Mesenchymal stem cell (in vitro differentiated cells and primary cell): ENCODE measurements at regions not wholly inside any gene's neighbourhood (a gene's known extent, or its start where the extent isn't known, plus 50 kb on each side); places are given as distances from the start of the nearest gene placed in this dataset.

Experiments used
- DNase-seq: peaks from one replicate; pipeline ENCODE4 v3.0.0-alpha.2; 2013
- H2AFZ ChIP-seq: one replicate; pipeline ENCODE4 v1.6.1; 2013; ENCODE audit warnings: low read depth, mild to moderate bottlenecking, control low read depth, inconsistent platforms, low read length, moderate library complexity
- H2AK5ac ChIP-seq: 2 replicates; pipeline ENCODE4 v1.6.1; 2013; ENCODE audit warnings: low read length, moderate library complexity, mild to moderate bottlenecking, inconsistent platforms; ENCODE audit not compliant: severe bottlenecking
- H2BK120ac ChIP-seq: one replicate; pipeline ENCODE4 v1.6.1; 2013; ENCODE audit warnings: low read depth, mild to moderate bottlenecking, inconsistent platforms, low read length, moderate library complexity
- H2BK12ac ChIP-seq, 2 experiments: one replicate each; pipeline ENCODE4 v1.6.1; 2013; ENCODE audit warnings: inconsistent platforms in 2 of 2, low read length in 2 of 2, mild to moderate bottlenecking in 2 of 2, moderate library complexity in 2 of 2, control low read depth in 1 of 2
- H2BK15ac ChIP-seq: one replicate; pipeline ENCODE4 v1.6.1; 2013; ENCODE audit warnings: mild to moderate bottlenecking, low read depth, inconsistent platforms; ENCODE audit not compliant: poor library complexity, severe bottlenecking
- H2BK5ac ChIP-seq: 2 replicates; pipeline ENCODE4 v1.6.1; 2013; ENCODE audit warnings: low read depth, mild to moderate bottlenecking, low read length, control low read depth, inconsistent platforms; ENCODE audit not compliant: poor library complexity, severe bottlenecking
- H3K14ac ChIP-seq, 2 experiments: one replicate each; pipeline ENCODE4 v1.6.1; 2013; ENCODE audit warnings: inconsistent platforms in 2 of 2, low read length in 2 of 2, control low read depth in 1 of 2, mild to moderate bottlenecking in 1 of 2, moderate library complexity in 1 of 2
- H3K18ac ChIP-seq, 2 experiments: one replicate each; pipeline ENCODE4 v1.6.1; 2013; ENCODE audit warnings: inconsistent platforms in 2 of 2, low read length in 2 of 2, control low read depth in 1 of 2, low read depth in 1 of 2, mild to moderate bottlenecking in 1 of 2
- H3K23ac ChIP-seq, 2 experiments: one replicate each; pipeline ENCODE4 v1.6.1; 2013; ENCODE audit warnings: inconsistent platforms in 2 of 2, low read length in 2 of 2, mild to moderate bottlenecking in 2 of 2, moderate library complexity in 2 of 2, control low read depth in 1 of 2
- H3K27ac ChIP-seq: 2 replicates; pipeline ENCODE4 v1.5.1; 2013; ENCODE audit warnings: mild to moderate bottlenecking, moderate library complexity, low read length, control low read depth, inconsistent platforms; ENCODE audit not compliant: poor library complexity, severe bottlenecking
- H3K27me3 ChIP-seq, 2 experiments: 2 replicates each; pipeline versions ENCODE4 v1.6.1 to v1.7.0; 2013; ENCODE audit warnings: low read length in 2 of 2, mild to moderate bottlenecking in 2 of 2, moderate library complexity in 2 of 2, control low read depth in 1 of 2, inconsistent platforms in 1 of 2; ENCODE audit not compliant: control insufficient read depth in 1 of 2, insufficient read depth in 1 of 2
- H3K36me3 ChIP-seq, 2 experiments: 2 replicates each; pipeline versions ENCODE4 v1.6.1 to v1.7.0; 2013; ENCODE audit warnings: low read length in 2 of 2, control low read depth in 1 of 2, inconsistent platforms in 1 of 2, low read depth in 1 of 2, mild to moderate bottlenecking in 1 of 2; ENCODE audit not compliant: insufficient read depth in 2 of 2, control insufficient read depth in 1 of 2
- H3K4ac ChIP-seq, 2 experiments: one replicate each; pipeline ENCODE4 v1.6.1; 2013; ENCODE audit warnings: inconsistent platforms in 2 of 2, low read length in 2 of 2, mild to moderate bottlenecking in 2 of 2, moderate library complexity in 2 of 2, control low read depth in 1 of 2, low read depth in 1 of 2
- H3K4me1 ChIP-seq: 2 replicates; pipeline ENCODE4 v1.6.1; 2013; ENCODE audit warnings: low read depth, low read length, control low read depth; ENCODE audit not compliant: control insufficient read depth, insufficient read depth
- H3K4me2 ChIP-seq: 2 replicates; pipeline ENCODE4 v1.6.1; 2013; ENCODE audit warnings: low read length, mild to moderate bottlenecking, inconsistent platforms; ENCODE audit not compliant: poor library complexity, severe bottlenecking
- H3K4me3 ChIP-seq, 2 experiments: 2 replicates each; pipeline versions ENCODE4 v1.5.1 to v1.7.0; 2013; ENCODE audit warnings: low read length in 2 of 2, mild to moderate bottlenecking in 2 of 2, control low read depth in 1 of 2, low read depth in 1 of 2; ENCODE audit not compliant: insufficient read depth in 1 of 2
- H3K79me1 ChIP-seq: replicated peaks from 2 replicates; pipeline ENCODE4 v1.6.1; 2013; ENCODE audit warnings: mild to moderate bottlenecking, control low read depth, low read length, inconsistent platforms; ENCODE audit not compliant: poor library complexity, severe bottlenecking
- H3K9ac ChIP-seq: 2 replicates; pipeline ENCODE4 v1.7.0; 2013; ENCODE audit warnings: mild to moderate bottlenecking, low read length, moderate library complexity
- H3K9me3 ChIP-seq: 2 replicates; pipeline ENCODE4 v1.7.0; 2013; ENCODE audit warnings: mild to moderate bottlenecking, low read length; ENCODE audit not compliant: control insufficient read depth
- H4K8ac ChIP-seq: one replicate; pipeline ENCODE4 v1.6.1; 2013; ENCODE audit warnings: inconsistent platforms, mild to moderate bottlenecking, low read length, moderate library complexity
- H4K91ac ChIP-seq: one replicate; pipeline ENCODE4 v1.6.1; 2013; ENCODE audit warnings: mild to moderate bottlenecking, low read length, inconsistent platforms
- WGBS: methylation state at CpG from one replicate; pipeline ENCODE4 v1.1.7; 2013; ENCODE audit warnings: mixed read lengths; 5-methylcytosine and 5-hydroxymethylcytosine counted together

- H3K4me2 ChIP-seq = no peak overlapping the region
- H2BK15ac ChIP-seq = no peak overlapping the region
- no peak overlapping the region for H3K4ac ChIP-seq
- H3K27ac ChIP-seq = peak overlapping the region; percentile 68
- peak; percentile 53 for DNase-seq
- H3K27me3 ChIP-seq = no peaks in the 10 kb centered on the region
- H3K9me3 ChIP-seq = peaks cover 7% of the 10 kb centered on the region
- H3K9ac ChIP-seq = peak overlapping the region; percentile 91
- H2AFZ ChIP-seq = no peak overlapping the region
- H4K8ac ChIP-seq = no peak overlapping the region
- 83% methylated on average over 10 of the region's 10 CpGs for WGBS
- H2AK5ac ChIP-seq = no peak overlapping the region
- H3K36me3 ChIP-seq = no peaks in the 10 kb centered on the region
- no peak overlapping the region for H3K23ac ChIP-seq
- peaks cover 3% of the 10 kb centered on the region for H3K4me1 ChIP-seq
- no peaks in the 10 kb centered on the region for H3K79me1 ChIP-seq
- H4K91ac ChIP-seq = no peak overlapping the region
- H3K14ac ChIP-seq = no peak overlapping the region
- H3K18ac ChIP-seq = no peak overlapping the region
- no peak overlapping the region for H2BK120ac ChIP-seq
- H3K4me3 ChIP-seq = no peak overlapping the region
- no peak overlapping the region for H2BK12ac ChIP-seq
- no peak overlapping the region for H2BK5ac ChIP-seq
Measured at GRCh38 chr9:16964228-16964627, 93.8 kb upstream of the BNC2 start.

GRCh38 chr9:16960084-16960483 lies 89.6 kb upstream of the BNC2 start:
- 79% methylated on average over 1 of the region's 2 CpGs for WGBS
- Histone ChIP-seq H2AFZ (no peak overlapping the region), H3K9me3 (peaks cover 7% of the 10 kb centered on the region), H2BK12ac (no peak overlapping the region), H3K9ac (no peak overlapping the region), H2BK15ac (no peak overlapping the region), H2BK5ac (no peak overlapping the region), H4K8ac (no peak overlapping the region), H3K23ac (no peak overlapping the region), H3K18ac (no peak overlapping the region), H3K27me3 (no peaks in the 10 kb centered on the region), H3K4me3 (no peak overlapping the region), H2AK5ac (no peak overlapping the region), H3K14ac (no peak overlapping the region), H3K4me2 (no peak overlapping the region), H3K36me3 (no peaks in the 10 kb centered on the region), H4K91ac (no peak overlapping the region), H2BK120ac (no peak overlapping the region), H3K4ac (no peak overlapping the region), H3K27ac (no peak overlapping the region), H3K4me1 (peaks cover 3% of the 10 kb centered on the region), H3K79me1 (no peaks in the 10 kb centered on the region)
- DNase-seq = peak; percentile 43

GRCh38 chr9:16959391-16959790 lies 88.9 kb upstream of the BNC2 start:
- no peak overlapping the region for H3K27ac ChIP-seq
- peaks cover 7% of the 10 kb centered on the region for H3K9me3 ChIP-seq
- DNase-seq = no peak
- no peaks in the 10 kb centered on the region for H3K27me3 ChIP-seq
- no peak overlapping the region for H2BK5ac ChIP-seq
- H4K91ac ChIP-seq = no peak overlapping the region
- peaks cover 3% of the 10 kb centered on the region for H3K4me1 ChIP-seq
- no peak overlapping the region for H2BK12ac ChIP-seq
- H2AFZ ChIP-seq = no peak overlapping the region
- no peak overlapping the region for H4K8ac ChIP-seq
- H3K14ac ChIP-seq = no peak overlapping the region
- no peak overlapping the region for H3K9ac ChIP-seq
- H3K36me3 ChIP-seq = no peaks in the 10 kb centered on the region
- no peak overlapping the region for H3K23ac ChIP-seq
- H3K18ac ChIP-seq = no peak overlapping the region
- no peaks in the 10 kb centered on the region for H3K79me1 ChIP-seq
- no peak overlapping the region for H3K4me2 ChIP-seq
- H2BK120ac ChIP-seq = no peak overlapping the region
- H2AK5ac ChIP-seq = no peak overlapping the region
- no peak overlapping the region for H2BK15ac ChIP-seq
- no peak overlapping the region for H3K4ac ChIP-seq
- H3K4me3 ChIP-seq = no peak overlapping the region

DNA sequence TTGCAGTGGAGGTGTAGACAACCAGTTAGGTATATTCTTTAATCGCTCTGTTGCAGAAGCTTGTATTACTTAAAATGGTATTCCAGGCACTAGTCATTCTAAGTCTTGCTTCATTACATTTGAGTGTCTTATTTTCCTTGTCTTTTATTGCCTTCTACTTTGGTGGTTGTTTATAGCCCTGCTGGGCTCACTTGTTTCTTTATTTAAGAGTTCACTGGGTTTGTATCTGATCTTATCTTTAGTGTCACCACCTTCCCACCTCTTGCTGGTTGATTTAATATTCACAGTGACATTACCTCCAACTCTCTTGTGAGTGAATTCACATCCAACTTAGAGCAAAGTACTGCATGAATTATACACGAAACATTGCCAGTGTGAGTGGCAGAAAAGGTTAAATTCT lies 83.6 kb upstream of the BNC2 start:
- Histone ChIP-seq H2BK5ac (no peak overlapping the region), H3K14ac (no peak overlapping the region), H4K8ac (no peak overlapping the region), H3K4me1 (no peaks in the 10 kb centered on the region), H3K4me2 (no peak overlapping the region), H3K79me1 (no peaks in the 10 kb centered on the region), H3K23ac (no peak overlapping the region), H3K18ac (no peak overlapping the region), H3K4ac (no peak overlapping the region), H2BK12ac (no peak overlapping the region), H2AFZ (no peak overlapping the region), H3K27ac (no peak overlapping the region), H3K9ac (no peak overlapping the region), H3K36me3 (no peaks in the 10 kb centered on the region), H2AK5ac (no peak overlapping the region), H3K4me3 (no peak overlapping the region), H3K27me3 (no peaks in the 10 kb centered on the region), H3K9me3 (no peaks in the 10 kb centered on the region), H4K91ac (no peak overlapping the region), H2BK120ac (no peak overlapping the region), H2BK15ac (no peak overlapping the region)
- WGBS = 57% methylated on average over 1 of the region's 2 CpGs
- no peak for DNase-seq
